ENCODE measurements at regions not wholly inside any gene's neighbourhood (a gene's known extent, or its start where the extent isn't known, plus 50 kb on each side); places are given as distances from the start of the nearest gene placed in this dataset.

GRCh38 chr11:33411751-33412150, 154.6 kb downstream of the HIPK3 start:
- Histone ChIP-seq H3K36me3 (ENCODE audit: insufficient read depth) (no peaks in the 10 kb centered on the region), H3K27me3 (ENCODE audit: insufficient read depth, low read depth) (no peaks in the 10 kb centered on the region; the same call in 1 of the 2 replicates), H4K20me1 (ENCODE audit: insufficient read depth) (no peaks in the 10 kb centered on the region), H3K27ac (no peak overlapping the region), H3K4me3 (IDR thresholded peaks at IDR 0.05; ENCODE audit: insufficient read depth, low read depth, low read length) (no peak overlapping the region), H3K79me2 (ENCODE audit: insufficient read depth, low read depth) (no peaks in the 10 kb centered on the region), H3K9ac (no peak overlapping the region), H3K4me2 (no peak overlapping the region), H3K4me1 (ENCODE audit: low read depth, poor library complexity, severe bottlenecking) (no peaks in the 10 kb centered on the region), H2AFZ (ENCODE audit: low read depth) (no peak overlapping the region)
- TF ChIP-seq CTCF (conservative IDR thresholded peaks at IDR 0.05; ENCODE audit: low read depth, low read length), result no peak

- Histone ChIP-seq H3K36me3 (ENCODE audit: insufficient read depth) (no peaks in the 10 kb centered on the region), H3K27ac (no peak overlapping the region), H3K4me2 (no peak overlapping the region), H4K20me1 (ENCODE audit: insufficient read depth) (no peaks in the 10 kb centered on the region), H3K4me3 (IDR thresholded peaks at IDR 0.05; ENCODE audit: insufficient read depth, low read depth, low read length) (no peak overlapping the region), H3K4me1 (ENCODE audit: low read depth, poor library complexity, severe bottlenecking) (no peaks in the 10 kb centered on the region), H2AFZ (ENCODE audit: low read depth) (no peak overlapping the region), H3K27me3 (ENCODE audit: insufficient read depth, low read depth) (no peaks in the 10 kb centered on the region; the same call in 1 of the 2 replicates), H3K9ac (no peak overlapping the region), H3K79me2 (ENCODE audit: insufficient read depth, low read depth) (no peaks in the 10 kb centered on the region)
- TF ChIP-seq CTCF (conservative IDR thresholded peaks at IDR 0.05; ENCODE audit: low read depth, low read length), result no peak
Observed at GRCh38 chr11:33410086-33410765, 153.0 kb downstream of the HIPK3 start.
